ENCODE measurements at regions not wholly inside any gene's neighbourhood (a gene's known extent, or its start where the extent isn't known, plus 50 kb on each side); places are given as distances from the start of the nearest gene placed in this dataset.

GRCh38 chr3:156620901-156621300, 53.5 kb upstream of the TIPARP start:
- DNase-seq: no peak

GRCh38 chr3:156620260-156620659, 54.1 kb upstream of the TIPARP start:
- DNase-seq: no peak

- DNase-seq: no peak
Observed at GRCh38 chr3:156619376-156619775, 55.0 kb upstream of the TIPARP start.

GRCh38 chr3:156617781-156618180, 56.6 kb upstream of the TIPARP start:
- no peak for DNase-seq

GRCh38 chr3:156617145-156617544, 57.2 kb upstream of the TIPARP start:
- DNase-seq: no peak

- DNase-seq: peak; percentile 10 to 50 (median 28)
Observed at GRCh38 chr3:156615592-156616173, 58.7 kb upstream of the TIPARP start.

GRCh38 chr3:156614642-156615511, 59.5 kb upstream of the TIPARP start:
- no peak for DNase-seq

GRCh38 chr3:156612903-156613302, 58.0 kb upstream of the SSR3 start:
- no peak for DNase-seq

GRCh38 chr3:156611870-156612494, 57.1 kb upstream of the SSR3 start:
- DNase-seq: no peak

- no peak for DNase-seq
Observed at GRCh38 chr3:156610154-156610553, 55.2 kb upstream of the SSR3 start.

- no peak for DNase-seq
Observed at GRCh38 chr3:156609546-156609945, 54.6 kb upstream of the SSR3 start.

GRCh38 chr3:156608601-156609514, 53.9 kb upstream of the SSR3 start:
- DNase-seq: no peak

- DNase-seq: peak; percentile 61 to 80 (median 77)
Observed at GRCh38 chr3:156606729-156607128, 51.8 kb upstream of the SSR3 start.

- peak; percentile 36 to 41 (median 40) for DNase-seq
Observed at GRCh38 chr3:156605686-156606605, 51.0 kb upstream of the SSR3 start.

GRCh38 chr3:156604642-156605144, 49.8 kb upstream of the SSR3 start:
- DNase-seq: peak in 2 of 3 donors; percentile 13 to 21
